K562 (cell line): ENCODE measurements at regions not wholly inside any gene's neighbourhood (a gene's known extent, or its start where the extent isn't known, plus 50 kb on each side); places are given as distances from the start of the nearest gene placed in this dataset.
A peak's percentile ranks its signal among the peaks of the same experiment; 100 is the strongest.

ENCODE experiments used
- BACH1 ChIP-seq: fragments of 200-800 bp; sonication (Bioruptor generic); IDR thresholded peaks from 2 replicates; pipeline ENCODE4 v1.6.1; 2016; ENCODE audit warnings: missing genetic modification characterization, missing compliant biosample characterization
- CC2D1A ChIP-seq: fragments of 450-650 bp; IDR thresholded peaks from 2 replicates; pipeline ENCODE4 v1.6.1; 2017; ENCODE audit warnings: mild to moderate bottlenecking
- HDAC8 ChIP-seq: fragments of 450-650 bp; IDR thresholded peaks from 2 replicates; pipeline ENCODE4 v1.6.1; 2016; ENCODE audit warnings: mild to moderate bottlenecking, missing genetic modification characterization, moderate library complexity, missing compliant biosample characterization
- NCOR1 ChIP-seq: fragments of 450-650 bp; IDR thresholded peaks from 2 replicates; pipeline ENCODE4 v1.6.1; 2016; ENCODE audit warnings: mild to moderate bottlenecking, moderate library complexity
- PCBP1 ChIP-seq: fragments of 200-400 bp; formaldehyde crosslinking; IDR thresholded peaks from 2 replicates; pipeline ENCODE4 v1.6.1; 2018; ENCODE audit warnings: mild to moderate bottlenecking, low read depth, low read length; ENCODE audit not compliant: poor library complexity, severe bottlenecking
- TRIM24 ChIP-seq, 2 experiments: fragments of 450-650 bp; IDR thresholded peaks; 2 replicates each; pipeline ENCODE4 v1.6.1; 2016
- YBX1 ChIP-seq: fragments of 450-650 bp; IDR thresholded peaks from 2 replicates; pipeline ENCODE4 v1.7.1; 2016; ENCODE audit warnings: mild to moderate bottlenecking
- ZBED1 ChIP-seq: IDR thresholded peaks from 2 replicates; pipeline ENCODE4 v1.6.1; 2014
- ZNF133 ChIP-seq: fragments of 250-450 bp; sonication (Bioruptor Pico); IDR thresholded peaks from 2 replicates; pipeline ENCODE4 v1.4.0; 2020; ENCODE audit warnings: mild to moderate bottlenecking
- ZNF239 ChIP-seq: fragments of 250-450 bp; sonication (Bioruptor Pico); IDR thresholded peaks from 2 replicates; pipeline ENCODE4 v1.4.0; 2020; ENCODE audit warnings: mild to moderate bottlenecking
- ZNF311 ChIP-seq: fragments of 250-450 bp; sonication (Bioruptor Pico); IDR thresholded peaks from 2 replicates; pipeline ENCODE4 v1.4.0; 2020; ENCODE audit warnings: mild to moderate bottlenecking, moderate library complexity
- ZNF668 ChIP-seq: fragments of 250-450 bp; sonication (Bioruptor Pico); IDR thresholded peaks from 2 replicates; pipeline ENCODE4 v1.8.0; 2022; ENCODE audit warnings: mild to moderate bottlenecking, inconsistent platforms
- TF ChIP-seq, protein P1 (sequence below): fragments of 450-650 bp; IDR thresholded peaks from 2 replicates; pipeline ENCODE4 v1.6.1; 2017; ENCODE audit warnings: antibody characterized with exemption
- TF ChIP-seq, protein P2 (sequence below): IDR thresholded peaks from 2 replicates; pipeline ENCODE4 v1.6.1; 2016; ENCODE audit warnings: missing genetic modification characterization, missing compliant biosample characterization
- TF ChIP-seq, protein P3 (sequence below): sonication (generic); formaldehyde crosslinking; IDR thresholded peaks from 2 replicates; pipeline ENCODE4 v1.8.1; 2023; ENCODE audit warnings: mild to moderate bottlenecking, missing genetic modification reagents
- TF ChIP-seq, protein P4 (sequence below): fragments of 450-650 bp; formaldehyde crosslinking; IDR thresholded peaks from 2 replicates; pipeline ENCODE4 v1.4.0; 2020; ENCODE audit warnings: mild to moderate bottlenecking, moderate library complexity
- TF ChIP-seq, protein P5 (sequence below): fragments of 250-450 bp; sonication (Bioruptor Pico); IDR thresholded peaks from 2 replicates; pipeline ENCODE4 v1.8.0; 2022; ENCODE audit warnings: moderate library complexity, mild to moderate bottlenecking, inconsistent platforms
- TF ChIP-seq, protein P6 (sequence below): sonication (generic); formaldehyde crosslinking; IDR thresholded peaks from 2 replicates; pipeline ENCODE4 v1.8.0; 2022; ENCODE audit warnings: mild to moderate bottlenecking, low read depth, missing genetic modification reagents

DNA sequence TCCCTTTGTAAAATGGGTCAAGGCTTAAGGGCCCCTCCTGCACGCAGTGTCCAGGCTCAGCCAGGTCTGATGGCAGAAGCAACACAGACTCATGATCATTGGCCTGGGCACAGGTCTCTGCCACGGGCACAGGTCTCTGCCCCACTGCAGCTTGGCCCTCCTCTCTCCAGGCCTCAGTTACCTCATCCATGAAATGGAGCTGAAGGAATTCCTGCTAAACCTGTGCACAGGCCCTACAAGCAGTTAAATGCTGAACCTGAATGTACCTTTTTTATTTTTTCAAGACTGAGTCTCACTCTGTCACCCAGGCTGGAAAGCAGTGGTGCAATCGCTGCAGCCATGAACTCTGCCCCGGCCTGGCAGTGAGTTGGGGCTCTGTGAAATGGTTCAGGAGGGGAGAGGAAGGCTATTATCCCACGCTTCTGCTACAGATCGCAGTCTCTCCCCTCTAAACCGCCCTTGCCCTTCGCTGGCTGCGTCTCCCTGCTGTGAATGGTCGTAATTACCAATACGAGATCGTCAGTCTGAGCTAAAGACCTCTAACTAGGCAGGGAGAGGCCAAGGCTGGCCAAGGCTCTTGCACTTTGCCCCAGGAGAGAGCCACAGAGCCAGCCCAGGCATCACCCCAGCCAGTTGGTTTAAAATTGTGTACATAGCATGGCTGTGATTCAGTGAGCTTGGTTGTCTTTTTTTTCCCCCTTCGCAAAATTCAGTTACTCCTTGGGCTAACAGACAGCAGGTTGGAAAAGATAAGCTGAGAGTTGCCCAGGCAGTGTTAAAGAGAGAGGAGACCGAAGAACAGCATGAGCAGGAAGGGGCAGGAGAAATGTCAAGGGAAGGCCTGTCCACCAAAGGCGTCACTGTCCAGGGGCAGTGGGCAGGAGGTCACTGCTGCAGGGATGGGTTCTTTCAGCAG is 93.0 kb upstream of the KCTD7 start (continued):
- TF ChIP-seq, protein P1, sequence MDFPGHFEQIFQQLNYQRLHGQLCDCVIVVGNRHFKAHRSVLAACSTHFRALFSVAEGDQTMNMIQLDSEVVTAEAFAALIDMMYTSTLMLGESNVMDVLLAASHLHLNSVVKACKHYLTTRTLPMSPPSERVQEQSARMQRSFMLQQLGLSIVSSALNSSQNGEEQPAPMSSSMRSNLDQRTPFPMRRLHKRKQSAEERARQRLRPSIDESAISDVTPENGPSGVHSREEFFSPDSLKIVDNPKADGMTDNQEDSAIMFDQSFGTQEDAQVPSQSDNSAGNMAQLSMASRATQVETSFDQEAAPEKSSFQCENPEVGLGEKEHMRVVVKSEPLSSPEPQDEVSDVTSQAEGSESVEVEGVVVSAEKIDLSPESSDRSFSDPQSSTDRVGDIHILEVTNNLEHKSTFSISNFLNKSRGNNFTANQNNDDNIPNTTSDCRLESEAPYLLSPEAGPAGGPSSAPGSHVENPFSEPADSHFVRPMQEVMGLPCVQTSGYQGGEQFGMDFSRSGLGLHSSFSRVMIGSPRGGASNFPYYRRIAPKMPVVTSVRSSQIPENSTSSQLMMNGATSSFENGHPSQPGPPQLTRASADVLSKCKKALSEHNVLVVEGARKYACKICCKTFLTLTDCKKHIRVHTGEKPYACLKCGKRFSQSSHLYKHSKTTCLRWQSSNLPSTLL = no peak
- TF ChIP-seq CC2D1A = no peak
- TF ChIP-seq ZNF668 (CRISPR knock-in tag) = no peak
- no peak for TF ChIP-seq TRIM24 (IDR thresholded peaks at IDR 0.05)
- TF ChIP-seq, protein P2, sequence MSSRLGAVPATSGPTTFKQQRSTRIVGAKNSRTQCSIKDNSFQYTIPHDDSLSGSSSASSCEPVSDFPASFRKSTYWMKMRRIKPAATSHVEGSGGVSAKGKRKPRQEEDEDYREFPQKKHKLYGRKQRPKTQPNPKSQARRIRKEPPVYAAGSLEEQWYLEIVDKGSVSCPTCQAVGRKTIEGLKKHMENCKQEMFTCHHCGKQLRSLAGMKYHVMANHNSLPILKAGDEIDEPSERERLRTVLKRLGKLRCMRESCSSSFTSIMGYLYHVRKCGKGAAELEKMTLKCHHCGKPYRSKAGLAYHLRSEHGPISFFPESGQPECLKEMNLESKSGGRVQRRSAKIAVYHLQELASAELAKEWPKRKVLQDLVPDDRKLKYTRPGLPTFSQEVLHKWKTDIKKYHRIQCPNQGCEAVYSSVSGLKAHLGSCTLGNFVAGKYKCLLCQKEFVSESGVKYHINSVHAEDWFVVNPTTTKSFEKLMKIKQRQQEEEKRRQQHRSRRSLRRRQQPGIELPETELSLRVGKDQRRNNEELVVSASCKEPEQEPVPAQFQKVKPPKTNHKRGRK (tag) = no peak
- TF ChIP-seq, protein P3, sequence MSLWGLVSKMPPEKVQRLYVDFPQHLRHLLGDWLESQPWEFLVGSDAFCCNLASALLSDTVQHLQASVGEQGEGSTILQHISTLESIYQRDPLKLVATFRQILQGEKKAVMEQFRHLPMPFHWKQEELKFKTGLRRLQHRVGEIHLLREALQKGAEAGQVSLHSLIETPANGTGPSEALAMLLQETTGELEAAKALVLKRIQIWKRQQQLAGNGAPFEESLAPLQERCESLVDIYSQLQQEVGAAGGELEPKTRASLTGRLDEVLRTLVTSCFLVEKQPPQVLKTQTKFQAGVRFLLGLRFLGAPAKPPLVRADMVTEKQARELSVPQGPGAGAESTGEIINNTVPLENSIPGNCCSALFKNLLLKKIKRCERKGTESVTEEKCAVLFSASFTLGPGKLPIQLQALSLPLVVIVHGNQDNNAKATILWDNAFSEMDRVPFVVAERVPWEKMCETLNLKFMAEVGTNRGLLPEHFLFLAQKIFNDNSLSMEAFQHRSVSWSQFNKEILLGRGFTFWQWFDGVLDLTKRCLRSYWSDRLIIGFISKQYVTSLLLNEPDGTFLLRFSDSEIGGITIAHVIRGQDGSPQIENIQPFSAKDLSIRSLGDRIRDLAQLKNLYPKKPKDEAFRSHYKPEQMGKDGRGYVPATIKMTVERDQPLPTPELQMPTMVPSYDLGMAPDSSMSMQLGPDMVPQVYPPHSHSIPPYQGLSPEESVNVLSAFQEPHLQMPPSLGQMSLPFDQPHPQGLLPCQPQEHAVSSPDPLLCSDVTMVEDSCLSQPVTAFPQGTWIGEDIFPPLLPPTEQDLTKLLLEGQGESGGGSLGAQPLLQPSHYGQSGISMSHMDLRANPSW (CRISPR knock-in tag) = no peak
- no peak for TF ChIP-seq PCBP1
- TF ChIP-seq, protein P4, sequence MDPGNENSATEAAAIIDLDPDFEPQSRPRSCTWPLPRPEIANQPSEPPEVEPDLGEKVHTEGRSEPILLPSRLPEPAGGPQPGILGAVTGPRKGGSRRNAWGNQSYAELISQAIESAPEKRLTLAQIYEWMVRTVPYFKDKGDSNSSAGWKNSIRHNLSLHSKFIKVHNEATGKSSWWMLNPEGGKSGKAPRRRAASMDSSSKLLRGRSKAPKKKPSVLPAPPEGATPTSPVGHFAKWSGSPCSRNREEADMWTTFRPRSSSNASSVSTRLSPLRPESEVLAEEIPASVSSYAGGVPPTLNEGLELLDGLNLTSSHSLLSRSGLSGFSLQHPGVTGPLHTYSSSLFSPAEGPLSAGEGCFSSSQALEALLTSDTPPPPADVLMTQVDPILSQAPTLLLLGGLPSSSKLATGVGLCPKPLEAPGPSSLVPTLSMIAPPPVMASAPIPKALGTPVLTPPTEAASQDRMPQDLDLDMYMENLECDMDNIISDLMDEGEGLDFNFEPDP (CRISPR knock-in tag) = no peak
- TF ChIP-seq, protein P5, sequence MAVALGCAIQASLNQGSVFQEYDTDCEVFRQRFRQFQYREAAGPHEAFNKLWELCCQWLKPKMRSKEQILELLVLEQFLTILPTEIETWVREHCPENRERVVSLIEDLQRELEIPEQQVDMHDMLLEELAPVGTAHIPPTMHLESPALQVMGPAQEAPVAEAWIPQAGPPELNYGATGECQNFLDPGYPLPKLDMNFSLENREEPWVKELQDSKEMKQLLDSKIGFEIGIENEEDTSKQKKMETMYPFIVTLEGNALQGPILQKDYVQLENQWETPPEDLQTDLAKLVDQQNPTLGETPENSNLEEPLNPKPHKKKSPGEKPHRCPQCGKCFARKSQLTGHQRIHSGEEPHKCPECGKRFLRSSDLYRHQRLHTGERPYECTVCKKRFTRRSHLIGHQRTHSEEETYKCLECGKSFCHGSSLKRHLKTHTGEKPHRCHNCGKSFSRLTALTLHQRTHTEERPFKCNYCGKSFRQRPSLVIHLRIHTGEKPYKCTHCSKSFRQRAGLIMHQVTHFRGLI = no peak
- TF ChIP-seq ZNF311 = no peak
- TF ChIP-seq YBX1 = no peak
- peak; percentile 71 for TF ChIP-seq NCOR1
- TF ChIP-seq ZNF133 (CRISPR knock-in tag) = no peak
- TF ChIP-seq, protein P6, sequence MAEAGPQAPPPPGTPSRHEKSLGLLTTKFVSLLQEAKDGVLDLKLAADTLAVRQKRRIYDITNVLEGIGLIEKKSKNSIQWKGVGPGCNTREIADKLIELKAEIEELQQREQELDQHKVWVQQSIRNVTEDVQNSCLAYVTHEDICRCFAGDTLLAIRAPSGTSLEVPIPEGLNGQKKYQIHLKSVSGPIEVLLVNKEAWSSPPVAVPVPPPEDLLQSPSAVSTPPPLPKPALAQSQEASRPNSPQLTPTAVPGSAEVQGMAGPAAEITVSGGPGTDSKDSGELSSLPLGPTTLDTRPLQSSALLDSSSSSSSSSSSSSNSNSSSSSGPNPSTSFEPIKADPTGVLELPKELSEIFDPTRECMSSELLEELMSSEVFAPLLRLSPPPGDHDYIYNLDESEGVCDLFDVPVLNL (CRISPR knock-in tag) = no peak
- no peak for TF ChIP-seq ZBED1
- TF ChIP-seq HDAC8 = no peak
- TF ChIP-seq ZNF239 (CRISPR knock-in tag) = no peak
- no peak for TF ChIP-seq BACH1 (tag)
